Activated CD4-positive, alpha-beta T cell treated with anti-CD3 and anti-CD28 coated beads for 48 hours (primary cell): ENCODE measurements at regions not wholly inside any gene's neighbourhood (a gene's known extent, or its start where the extent isn't known, plus 50 kb on each side); places are given as distances from the start of the nearest gene placed in this dataset.

Experiments used
- DNase-seq: peaks from one replicate; pipeline ENCODE4 v3.0.0-alpha.2; 2020

- no peak for DNase-seq
These were observed 334.6 kb downstream of the SLC4A3 start for GRCh38 chr2:219961947-219962498.

- DNase-seq, result no peak
These were observed 335.4 kb downstream of the SLC4A3 start for GRCh38 chr2:219962801-219963200.

GRCh38 chr2:219965287-219966194 is 338.1 kb downstream of the SLC4A3 start:
- DNase-seq, result no peak

- no peak for DNase-seq
These were observed 340.1 kb downstream of the SLC4A3 start for GRCh38 chr2:219967247-219968245.

GRCh38 chr2:219968685-219969345 is 341.4 kb downstream of the SLC4A3 start:
- DNase-seq, result no peak

GRCh38 chr2:219969508-219969907 is 342.1 kb downstream of the SLC4A3 start:
- no peak for DNase-seq

- DNase-seq, result no peak
These were observed 345.7 kb downstream of the SLC4A3 start for GRCh38 chr2:219973136-219973535.

GRCh38 chr2:219976871-219977270 is 349.4 kb downstream of the SLC4A3 start:
- DNase-seq, result no peak

GRCh38 chr2:219980638-219981037 is 353.2 kb downstream of the SLC4A3 start:
- no peak for DNase-seq

- no peak for DNase-seq
These were observed 356.4 kb downstream of the SLC4A3 start for GRCh38 chr2:219983836-219984235.

- no peak for DNase-seq
These were observed 357.6 kb downstream of the SLC4A3 start for GRCh38 chr2:219985017-219985416.

- no peak for DNase-seq
These were observed 360.4 kb downstream of the SLC4A3 start for GRCh38 chr2:219987830-219988229.

- no peak for DNase-seq
These were observed 362.3 kb downstream of the SLC4A3 start for GRCh38 chr2:219989744-219990143.

GRCh38 chr2:219991116-219991515 is 363.7 kb downstream of the SLC4A3 start:
- no peak for DNase-seq

GRCh38 chr2:219995399-219995798 is 368.0 kb downstream of the SLC4A3 start:
- no peak for DNase-seq

- no peak for DNase-seq
These were observed 368.7 kb downstream of the SLC4A3 start for GRCh38 chr2:219995991-219996765.

- peak; percentile 42 for DNase-seq
These were observed 370.0 kb downstream of the SLC4A3 start for GRCh38 chr2:219997341-219997851.

- no peak for DNase-seq
These were observed 370.7 kb downstream of the SLC4A3 start for GRCh38 chr2:219998107-219998506.

- no peak for DNase-seq
These were observed 371.3 kb downstream of the SLC4A3 start for GRCh38 chr2:219998714-219999227.

- no peak for DNase-seq
These were observed 372.6 kb downstream of the SLC4A3 start for GRCh38 chr2:220000080-220000479.

GRCh38 chr2:220000586-220000985 is 373.2 kb downstream of the SLC4A3 start:
- DNase-seq, result no peak
